Chondrocyte (in vitro differentiated cells): ENCODE measurements at regions not wholly inside any gene's neighbourhood (a gene's known extent, or its start where the extent isn't known, plus 50 kb on each side); places are given as distances from the start of the nearest gene placed in this dataset.

ENCODE experiments used
- DNase-seq: peaks from one replicate; pipeline ENCODE4 v3.0.0; 2021; ENCODE audit warnings: mixed read lengths, low spot score
- H3K27ac Mint-ChIP-seq: one replicate; pipeline ENCODE4 v1.8.0; 2021; ENCODE audit warnings: mild to moderate bottlenecking, moderate library complexity, mixed read lengths; ENCODE audit not compliant: unreplicated experiment
- H3K27me3 Mint-ChIP-seq: 2 replicates; pipeline ENCODE4 v1.8.0; 2021; ENCODE audit warnings: low read depth, mixed read lengths
- H3K36me3 Mint-ChIP-seq: 2 replicates; pipeline ENCODE4 v1.8.0; 2021; ENCODE audit warnings: low read depth, mixed read lengths
- H3K4me1 Mint-ChIP-seq: 2 replicates; pipeline ENCODE4 v1.8.0; 2021; ENCODE audit warnings: low read depth, mild to moderate bottlenecking, mixed read lengths
- H3K4me3 Mint-ChIP-seq: one replicate; pipeline ENCODE4 v1.8.0; 2021; ENCODE audit warnings: mild to moderate bottlenecking, moderate library complexity, mixed read lengths; ENCODE audit not compliant: unreplicated experiment
- H3K9me3 Mint-ChIP-seq: 2 replicates; pipeline ENCODE4 v1.8.0; 2021; ENCODE audit warnings: low read depth, mixed read lengths
- TF ChIP-seq, protein P1 (sequence below): fragments of 200-600 bp; sonication (generic); IDR thresholded peaks from 2 replicates; pipeline ENCODE4 v1.5.0; 2021; ENCODE audit warnings: antibody characterized with exemption, mild to moderate bottlenecking, moderate library complexity

DNA sequence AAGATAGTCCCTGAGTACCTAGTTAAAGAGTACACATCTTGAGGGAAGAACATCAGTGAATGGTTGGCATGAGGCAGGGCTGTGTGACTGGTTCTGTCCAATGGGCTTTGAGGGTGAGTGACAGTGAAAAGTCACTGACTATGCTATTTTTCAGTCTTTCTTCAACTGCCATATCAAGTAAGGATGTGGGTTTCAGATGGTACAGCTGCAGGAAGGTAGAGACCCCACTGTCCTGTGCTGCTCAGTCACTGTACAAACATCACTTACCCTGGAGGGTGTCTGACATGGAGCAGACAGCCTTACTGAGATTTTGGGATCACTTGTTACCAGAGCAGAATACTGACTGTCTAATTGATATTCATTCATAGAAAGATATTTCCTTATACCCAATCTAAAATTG lies 115.3 kb upstream of the ASCC3 start:
- no peaks in the 10 kb centered on the region for H3K27me3 Mint-ChIP-seq

DNA sequence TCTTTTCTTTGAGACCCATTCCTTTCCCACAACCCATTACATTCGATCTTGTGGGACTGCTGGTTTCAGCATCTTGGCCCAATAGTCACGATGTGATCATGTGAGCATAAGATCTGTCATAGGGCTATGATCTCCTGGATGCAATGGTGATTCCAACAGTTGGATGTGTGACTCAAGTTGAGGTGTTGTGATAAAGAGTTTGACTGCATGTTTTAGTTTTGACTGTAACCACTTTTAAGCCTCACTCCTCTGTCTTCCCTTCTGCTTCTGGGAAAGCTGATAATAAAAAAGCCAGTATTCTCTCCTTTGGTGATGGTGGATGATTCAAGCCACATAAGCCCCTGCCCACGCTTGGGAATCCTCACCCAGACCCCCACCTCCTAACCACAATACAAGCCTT lies 117.0 kb upstream of the ASCC3 start:
- peaks cover 9% of the 10 kb centered on the region for H3K4me1 Mint-ChIP-seq
- TF ChIP-seq, protein P1, sequence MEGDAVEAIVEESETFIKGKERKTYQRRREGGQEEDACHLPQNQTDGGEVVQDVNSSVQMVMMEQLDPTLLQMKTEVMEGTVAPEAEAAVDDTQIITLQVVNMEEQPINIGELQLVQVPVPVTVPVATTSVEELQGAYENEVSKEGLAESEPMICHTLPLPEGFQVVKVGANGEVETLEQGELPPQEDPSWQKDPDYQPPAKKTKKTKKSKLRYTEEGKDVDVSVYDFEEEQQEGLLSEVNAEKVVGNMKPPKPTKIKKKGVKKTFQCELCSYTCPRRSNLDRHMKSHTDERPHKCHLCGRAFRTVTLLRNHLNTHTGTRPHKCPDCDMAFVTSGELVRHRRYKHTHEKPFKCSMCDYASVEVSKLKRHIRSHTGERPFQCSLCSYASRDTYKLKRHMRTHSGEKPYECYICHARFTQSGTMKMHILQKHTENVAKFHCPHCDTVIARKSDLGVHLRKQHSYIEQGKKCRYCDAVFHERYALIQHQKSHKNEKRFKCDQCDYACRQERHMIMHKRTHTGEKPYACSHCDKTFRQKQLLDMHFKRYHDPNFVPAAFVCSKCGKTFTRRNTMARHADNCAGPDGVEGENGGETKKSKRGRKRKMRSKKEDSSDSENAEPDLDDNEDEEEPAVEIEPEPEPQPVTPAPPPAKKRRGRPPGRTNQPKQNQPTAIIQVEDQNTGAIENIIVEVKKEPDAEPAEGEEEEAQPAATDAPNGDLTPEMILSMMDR: no peak
- peaks cover 8% of the 10 kb centered on the region for H3K9me3 Mint-ChIP-seq
- no peak overlapping the region for H3K27ac Mint-ChIP-seq
- H3K27me3 Mint-ChIP-seq: no peaks in the 10 kb centered on the region
- H3K36me3 Mint-ChIP-seq: peaks cover 2% of the 10 kb centered on the region
- no peak overlapping the region for H3K4me3 Mint-ChIP-seq
- DNase-seq: no peak

More for the DNA sequence above, 115.3 kb upstream of the ASCC3 start:
- no peak for DNase-seq
- Mint-ChIP-seq H3K36me3 (no peaks in the 10 kb centered on the region), H3K27ac (no peak overlapping the region), H3K4me3 (no peak overlapping the region), H3K4me1 (peaks cover 9% of the 10 kb centered on the region), H3K9me3 (peaks cover 3% of the 10 kb centered on the region)
- TF ChIP-seq, protein P1: no peak

DNA sequence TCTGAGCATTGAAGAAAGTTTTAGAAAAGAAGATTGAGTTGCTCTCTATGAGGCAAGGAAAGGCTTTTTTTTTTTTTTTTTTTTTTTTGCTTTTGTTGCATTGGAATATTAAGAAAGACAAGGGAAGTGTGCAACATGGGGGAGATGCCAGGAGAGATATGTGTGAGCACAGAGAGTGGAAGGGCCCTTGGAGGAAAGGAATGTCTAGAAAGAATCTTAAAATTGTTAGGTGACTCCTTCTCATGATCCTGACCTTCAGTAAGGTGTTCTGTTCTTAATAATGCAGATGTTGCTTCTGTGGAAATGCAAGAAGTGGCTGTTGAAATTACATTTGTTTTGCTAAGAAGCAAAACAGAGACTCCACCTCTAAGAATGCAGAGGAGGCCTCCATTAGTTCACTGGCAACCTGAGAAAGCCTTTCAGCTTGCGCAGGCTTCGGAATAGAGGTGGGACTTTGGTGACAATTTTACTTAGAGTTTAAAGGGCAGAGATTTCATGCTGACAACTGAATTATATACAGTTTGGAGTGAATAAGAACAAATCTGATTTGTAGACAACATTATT lies 118.0 kb upstream of the ASCC3 start:
- TF ChIP-seq, protein P1: no peak
- Mint-ChIP-seq H3K4me1 (peaks cover under 1% of the 10 kb centered on the region), H3K4me3 (no peak overlapping the region), H3K9me3 (peaks cover 18% of the 10 kb centered on the region), H3K36me3 (peaks cover 6% of the 10 kb centered on the region), H3K27ac (no peak overlapping the region), H3K27me3 (no peaks in the 10 kb centered on the region)
- no peak for DNase-seq

DNA sequence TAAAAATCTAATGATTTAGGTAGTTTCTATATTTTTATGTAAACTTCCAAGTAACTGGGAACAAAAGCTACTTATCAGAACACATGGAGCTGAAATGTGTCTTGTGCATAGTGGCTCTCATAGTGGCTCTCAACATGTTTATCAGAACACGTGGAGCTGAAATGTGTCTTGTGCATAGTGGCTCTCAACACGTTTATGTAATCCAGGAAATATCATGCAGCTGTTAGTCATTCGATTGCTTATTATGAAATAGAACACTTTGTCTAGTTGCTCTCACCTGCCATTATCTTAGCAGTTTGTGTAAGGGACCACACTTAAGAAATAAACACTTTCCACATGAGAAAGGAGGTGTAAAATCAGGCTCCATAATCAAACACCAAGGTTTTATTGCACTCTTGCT lies 119.2 kb upstream of the ASCC3 start:
- peaks cover 18% of the 10 kb centered on the region for H3K9me3 Mint-ChIP-seq
- peaks cover 6% of the 10 kb centered on the region for H3K36me3 Mint-ChIP-seq
- H3K27me3 Mint-ChIP-seq: no peaks in the 10 kb centered on the region
- H3K4me1 Mint-ChIP-seq: no peaks in the 10 kb centered on the region
- no peak for DNase-seq
- H3K27ac Mint-ChIP-seq: no peak overlapping the region
- TF ChIP-seq, protein P1: no peak
- H3K4me3 Mint-ChIP-seq: no peak overlapping the region

DNA sequence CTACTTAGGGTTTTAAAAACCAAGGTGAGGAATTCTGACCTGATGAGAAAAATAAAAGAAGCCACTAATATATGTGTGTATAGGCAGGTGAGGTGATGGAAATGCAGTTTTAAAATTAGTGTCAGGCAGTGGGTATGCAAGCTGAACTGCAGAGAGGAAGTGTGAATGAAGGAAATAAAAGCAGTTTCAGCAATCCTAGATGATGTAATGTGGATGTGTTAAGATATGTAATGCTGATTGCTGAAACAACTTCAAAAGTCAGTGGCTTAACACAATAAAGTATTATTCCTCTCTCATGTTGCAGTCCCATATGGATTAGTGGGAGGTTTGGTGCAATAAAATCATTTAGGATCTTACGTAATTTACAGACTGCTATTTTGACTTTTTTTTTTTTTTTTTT lies 119.9 kb upstream of the ASCC3 start:
- no peaks in the 10 kb centered on the region for H3K4me1 Mint-ChIP-seq
- H3K27ac Mint-ChIP-seq: no peak overlapping the region
- H3K4me3 Mint-ChIP-seq: no peak overlapping the region
- H3K36me3 Mint-ChIP-seq: peaks cover 6% of the 10 kb centered on the region
- H3K27me3 Mint-ChIP-seq: no peaks in the 10 kb centered on the region
- H3K9me3 Mint-ChIP-seq: peaks cover 18% of the 10 kb centered on the region
- TF ChIP-seq, protein P1: no peak
- DNase-seq: no peak
